Liver (tissue), 8 donors: ENCODE measurements at regions not wholly inside any gene's neighbourhood (a gene's known extent, or its start where the extent isn't known, plus 50 kb on each side); places are given as distances from the start of the nearest gene placed in this dataset.

Experiments
- DNase-seq: peaks from one replicate; pipeline ENCODE4 v3.0.0-alpha.2; 2017; ENCODE audit warnings: low spot score
- H3K27ac ChIP-seq, 2 donors: one replicate each; pipeline ENCODE4 v1.7.0; 2013; ENCODE audit warnings: inconsistent platforms in 2 of 2, low read length in 2 of 2, control low read depth in 1 of 2, low read depth in 1 of 2, mild to moderate bottlenecking in 1 of 2
- H3K27me3 ChIP-seq, 4 donors: one replicate each; pipeline versions ENCODE4 v1.6.1 to v1.7.0; 2013; ENCODE audit warnings: low read length in 3 of 4, inconsistent platforms in 1 of 4, mild to moderate bottlenecking in 1 of 4, moderate library complexity in 1 of 4; ENCODE audit not compliant: control insufficient read depth in 4 of 4, insufficient read depth in 4 of 4
- H3K36me3 ChIP-seq, 4 donors: one replicate each; pipeline versions ENCODE4 v1.6.1 to v1.7.0; 2013; ENCODE audit warnings: low read length in 3 of 4, mild to moderate bottlenecking in 3 of 4, low read depth in 1 of 4, moderate library complexity in 1 of 4; ENCODE audit not compliant: control insufficient read depth in 4 of 4, insufficient read depth in 3 of 4
- H3K4me1 ChIP-seq, 4 donors: one replicate each; pipeline versions ENCODE4 v1.6.1 to v1.7.0; 2013; ENCODE audit warnings: low read length in 3 of 4, mild to moderate bottlenecking in 3 of 4, moderate library complexity in 1 of 4; ENCODE audit not compliant: control insufficient read depth in 4 of 4, insufficient read depth in 4 of 4
- H3K4me3 ChIP-seq, 3 donors: one replicate each; pipeline versions ENCODE4 v1.6.1 to v1.7.0; 2013; ENCODE audit warnings: low read length in 3 of 3, control low read depth in 1 of 3, low read depth in 1 of 3, mild to moderate bottlenecking in 1 of 3
- H3K9ac ChIP-seq, 2 donors: one replicate each; pipeline ENCODE4 v1.7.0; 2013; ENCODE audit warnings: low read length in 2 of 2, mild to moderate bottlenecking in 2 of 2, moderate library complexity in 2 of 2, control low read depth in 1 of 2, low read depth in 1 of 2
- H3K9me3 ChIP-seq, 4 donors: one replicate each; pipeline versions ENCODE4 v1.6.1 to v1.7.0; 2013; ENCODE audit warnings: low read length in 3 of 4; ENCODE audit not compliant: control insufficient read depth in 4 of 4
- ATF3 ChIP-seq: IDR thresholded peaks from 2 replicates; pipeline ENCODE4 v1.6.1; 2016; ENCODE audit warnings: antibody characterized with exemption
- CTCF ChIP-seq: fragments of 150-350 bp; IDR thresholded peaks from 2 replicates; pipeline ENCODE4 v1.5.1; 2017; ENCODE audit warnings: improper control_type of control experiment, low read depth, low read length; ENCODE audit not compliant: missing input control
- EGR1 ChIP-seq, 2 donors: IDR thresholded peaks; 2 replicates each; pipeline ENCODE4 v1.6.1; 2016 to 2018; ENCODE audit warnings: antibody characterized with exemption in 2 of 2, low read depth in 2 of 2
- FOXA1 ChIP-seq: IDR thresholded peaks from 2 replicates; pipeline ENCODE4 v1.6.1; 2016; ENCODE audit warnings: antibody characterized with exemption
- GABPA ChIP-seq, 2 donors: IDR thresholded peaks in 1 of 2; conservative IDR thresholded peaks in 1 of 2; 2 replicates each; pipeline ENCODE4 v1.6.1; 2016; ENCODE audit warnings: antibody characterized with exemption in 2 of 2, mild to moderate bottlenecking in 1 of 2, moderate library complexity in 1 of 2
- HNF4A ChIP-seq, 2 donors: conservative IDR thresholded peaks; 2 replicates each; pipeline ENCODE4 v1.6.1; 2016; ENCODE audit warnings: antibody characterized with exemption in 2 of 2, mild to moderate bottlenecking in 2 of 2
- HNF4G ChIP-seq: IDR thresholded peaks from 2 replicates; pipeline ENCODE4 v1.6.1; 2016; ENCODE audit warnings: antibody characterized with exemption
- JUND ChIP-seq, 2 donors: IDR thresholded peaks; 2 replicates each; pipeline ENCODE4 v1.6.1; 2016; ENCODE audit warnings: antibody characterized with exemption in 2 of 2
- MAX ChIP-seq: IDR thresholded peaks from 2 replicates; pipeline ENCODE4 v1.6.1; 2016; ENCODE audit warnings: antibody characterized with exemption
- NR2F2 ChIP-seq: IDR thresholded peaks from 2 replicates; pipeline ENCODE4 v1.6.1; 2016; ENCODE audit warnings: antibody characterized with exemption
- RAD21 ChIP-seq, 2 donors: IDR thresholded peaks; 2 replicates each; pipeline ENCODE4 v1.6.1; 2016; ENCODE audit warnings: antibody characterized with exemption in 2 of 2, mild to moderate bottlenecking in 2 of 2
- REST ChIP-seq: IDR thresholded peaks from 2 replicates; pipeline ENCODE4 v1.6.1; 2016; ENCODE audit warnings: antibody characterized with exemption, mild to moderate bottlenecking
- RXRA ChIP-seq, 2 donors: IDR thresholded peaks; 2 replicates each; pipeline ENCODE4 v1.6.1; 2017 to 2018; ENCODE audit warnings: antibody characterized with exemption in 2 of 2, mild to moderate bottlenecking in 1 of 2
- SP1 ChIP-seq: IDR thresholded peaks from 2 replicates; pipeline ENCODE4 v1.6.1; 2018; ENCODE audit warnings: antibody characterized with exemption, mild to moderate bottlenecking
- TAF1 ChIP-seq: conservative IDR thresholded peaks from 2 replicates; pipeline ENCODE4 v1.6.1; 2016; ENCODE audit warnings: antibody characterized with exemption, mild to moderate bottlenecking
- YY1 ChIP-seq: IDR thresholded peaks from 2 replicates; pipeline ENCODE4 v1.6.1; 2016; ENCODE audit warnings: antibody characterized with exemption, mild to moderate bottlenecking
- ZBTB33 ChIP-seq: IDR thresholded peaks from 2 replicates; pipeline ENCODE4 v1.6.1; 2016; ENCODE audit warnings: antibody characterized with exemption
- WGBS: extraction: QIAGEN DNeasy Blood & Tissue Kit; methylation state at CpG from one replicate; pipeline ENCODE4 v1.1.7; 2013; 5-methylcytosine and 5-hydroxymethylcytosine counted together
- donor health status: healthy.
- donor health status: healthy.
- donor health status: healthy.
- donor health status: healthy.
- donor health status: healthy.

GRCh38 chr20:17068084-17068711, 158.6 kb upstream of the PCSK2 start:
- Histone ChIP-seq H3K36me3 (no peaks in the 10 kb centered on the region), H3K27ac (no peak overlapping the region), H3K9me3 (no peaks in the 10 kb centered on the region), H3K4me1 (no peaks in the 10 kb centered on the region), H3K9ac (no peak overlapping the region), H3K4me3 (no peak overlapping the region), H3K27me3 (peaks cover 0 to 2% (median under 1%) of the 10 kb centered on the region in 4 donors)
- no peak for DNase-seq
- TF ChIP-seq RAD21 (IDR thresholded peaks at IDR 0.05) (no peak), TAF1 (no peak)
- 77% methylated on average over 4 of the region's 4 CpGs for WGBS

- no peak overlapping the region for H3K9ac ChIP-seq
- H3K4me1 ChIP-seq: no peaks in the 10 kb centered on the region
- WGBS: 63% methylated on average over 6 of the region's 6 CpGs
These were observed 149.8 kb upstream of the PCSK2 start for GRCh38 chr20:17077030-17077429.

More at GRCh38 chr20:17077030-17077429, 149.8 kb upstream of the PCSK2 start:
- no peaks in the 10 kb centered on the region for H3K9me3 ChIP-seq
- no peak overlapping the region for H3K27ac ChIP-seq
- H3K27me3 ChIP-seq: no peaks in the 10 kb centered on the region
- no peak overlapping the region for H3K4me3 ChIP-seq
- no peak for TF ChIP-seq GABPA (IDR thresholded peaks at IDR 0.05 in 1 of 2, conservative IDR thresholded peaks at IDR 0.05 in 1 of 2)
- no peak for TF ChIP-seq EGR1 (IDR thresholded peaks at IDR 0.05; ENCODE audit: low read depth in 2 of 2)
- no peak for TF ChIP-seq YY1
- TF ChIP-seq HNF4A (conservative IDR thresholded peaks at IDR 0.05): no peak
- TF ChIP-seq REST: no peak
- no peak for TF ChIP-seq FOXA1
- no peak for TF ChIP-seq ATF3
- TF ChIP-seq MAX: no peak
- TF ChIP-seq NR2F2: no peak
- TF ChIP-seq SP1: no peak
- TF ChIP-seq RAD21 (IDR thresholded peaks at IDR 0.05): no peak
- no peak for TF ChIP-seq CTCF
- TF ChIP-seq ZBTB33: no peak
- TF ChIP-seq JUND (IDR thresholded peaks at IDR 0.05): no peak
- no peak for TF ChIP-seq TAF1
- TF ChIP-seq RXRA (IDR thresholded peaks at IDR 0.05): no peak
- TF ChIP-seq HNF4G: no peak
- no peak for DNase-seq
- no peaks in the 10 kb centered on the region for H3K36me3 ChIP-seq
